ENCODE measurements at regions not wholly inside any gene's neighbourhood (a gene's known extent, or its start where the extent isn't known, plus 50 kb on each side); places are given as distances from the start of the nearest gene placed in this dataset.

- no peaks in the 10 kb centered on the region for H3K23me2 ChIP-seq (ENCODE audit: insufficient read length, low read depth, low read length, poor library complexity, severe bottlenecking)
- no peaks in the 10 kb centered on the region for H4K20me1 ChIP-seq (ENCODE audit: control insufficient read depth, insufficient read depth, insufficient read length)
- no peak for DNase-seq
- no peaks in the 10 kb centered on the region for H3K4me1 Mint-ChIP-seq
- no peak overlapping the region for H3K9ac ChIP-seq (ENCODE audit: extremely low read depth, insufficient read length, low read length)
- peaks cover 10% of the 10 kb centered on the region in 2 experiments; a peak in 2 of 5 replicates for H3K9me3 Mint-ChIP-seq
- no peaks in the 10 kb centered on the region for H3K79me1 ChIP-seq (ENCODE audit: insufficient read depth, low read depth, low read length, poor library complexity, severe bottlenecking)
- no peak overlapping the region for H3K27ac ChIP-seq (ENCODE audit: insufficient read length, low read depth, low read length)
- H2BK5ac ChIP-seq (ENCODE audit: insufficient read length, low read length) = no peak overlapping the region
- H2BK12ac ChIP-seq (ENCODE audit: insufficient read length, low read depth, low read length) = no peak overlapping the region
- H3K4ac ChIP-seq (ENCODE audit: low read depth, low read length) = no peak overlapping the region
- H3K4me2 ChIP-seq (ENCODE audit: insufficient read depth, insufficient read length, low read length) = no peak overlapping the region
- H4K5ac ChIP-seq (ENCODE audit: insufficient read length, low read depth, low read length) = no peak overlapping the region
- H3K36me3 Mint-ChIP-seq (ENCODE audit: insufficient read depth in 1 of 3, low read depth in 3 of 3) = no peaks in the 10 kb centered on the region
- H3T11ph ChIP-seq (ENCODE audit: low read length) = no peak overlapping the region
- no peak overlapping the region for H3K18ac ChIP-seq (ENCODE audit: insufficient read length, low read depth, low read length)
- no peak overlapping the region for H2AK5ac ChIP-seq (ENCODE audit: insufficient read length, low read length)
- H2BK20ac ChIP-seq (ENCODE audit: low read depth, low read length, poor library complexity, severe bottlenecking) = no peak overlapping the region
- H3K56ac ChIP-seq (ENCODE audit: insufficient read length, low read depth, low read length) = no peak overlapping the region
- H3K23ac ChIP-seq (ENCODE audit: insufficient read length, low read depth, low read length) = no peak overlapping the region
- H4K8ac ChIP-seq (replicated peaks; ENCODE audit: insufficient read length, low read depth, low read length) = no peak overlapping the region
- H2BK120ac ChIP-seq (ENCODE audit: low read depth, low read length, poor library complexity, severe bottlenecking) = no peak overlapping the region
- WGBS (ENCODE audit: extremely low coverage, insufficient read length, low lambda C conversion rate) = no CpG with 5 or more reads among the region's 3 CpGs
- H2AFZ ChIP-seq (ENCODE audit: low read length) = no peak overlapping the region
- H3K14ac ChIP-seq (ENCODE audit: insufficient read depth, low read length) = no peak overlapping the region
- H3K27me3 ChIP-seq (ENCODE audit: insufficient read depth, low read length) = no peaks in the 10 kb centered on the region
- no peak overlapping the region for H3K27ac Mint-ChIP-seq
- TF ChIP-seq, protein P1, sequence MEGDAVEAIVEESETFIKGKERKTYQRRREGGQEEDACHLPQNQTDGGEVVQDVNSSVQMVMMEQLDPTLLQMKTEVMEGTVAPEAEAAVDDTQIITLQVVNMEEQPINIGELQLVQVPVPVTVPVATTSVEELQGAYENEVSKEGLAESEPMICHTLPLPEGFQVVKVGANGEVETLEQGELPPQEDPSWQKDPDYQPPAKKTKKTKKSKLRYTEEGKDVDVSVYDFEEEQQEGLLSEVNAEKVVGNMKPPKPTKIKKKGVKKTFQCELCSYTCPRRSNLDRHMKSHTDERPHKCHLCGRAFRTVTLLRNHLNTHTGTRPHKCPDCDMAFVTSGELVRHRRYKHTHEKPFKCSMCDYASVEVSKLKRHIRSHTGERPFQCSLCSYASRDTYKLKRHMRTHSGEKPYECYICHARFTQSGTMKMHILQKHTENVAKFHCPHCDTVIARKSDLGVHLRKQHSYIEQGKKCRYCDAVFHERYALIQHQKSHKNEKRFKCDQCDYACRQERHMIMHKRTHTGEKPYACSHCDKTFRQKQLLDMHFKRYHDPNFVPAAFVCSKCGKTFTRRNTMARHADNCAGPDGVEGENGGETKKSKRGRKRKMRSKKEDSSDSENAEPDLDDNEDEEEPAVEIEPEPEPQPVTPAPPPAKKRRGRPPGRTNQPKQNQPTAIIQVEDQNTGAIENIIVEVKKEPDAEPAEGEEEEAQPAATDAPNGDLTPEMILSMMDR (conservative IDR thresholded peaks at IDR 0.05) = no peak
- no peaks in the 10 kb centered on the region for H3K9me3 ChIP-seq (ENCODE audit: control insufficient read depth, low read depth, low read length)
- H3K27me3 Mint-ChIP-seq (ENCODE audit: low read depth) = peaks cover 5% of the 10 kb centered on the region
- no peak overlapping the region for H4K91ac ChIP-seq (ENCODE audit: insufficient read length, low read depth, low read length)
- H3K4me3 Mint-ChIP-seq = no peak overlapping the region
- no peaks in the 10 kb centered on the region for H3K79me2 ChIP-seq (ENCODE audit: insufficient read depth, low read length)
- no peak overlapping the region for H2BK15ac ChIP-seq (ENCODE audit: low read depth, low read length)
- H3K4me1 ChIP-seq (ENCODE audit: insufficient read depth, low read length) = no peaks in the 10 kb centered on the region
Measured at GRCh38 chr6:84815896-84816735, 51.7 kb upstream of the TBX18 start.

Data from H9 (cell line).